ENCODE measurements at regions not wholly inside any gene's neighbourhood (a gene's known extent, or its start where the extent isn't known, plus 50 kb on each side); places are given as distances from the start of the nearest gene placed in this dataset.

DNA sequence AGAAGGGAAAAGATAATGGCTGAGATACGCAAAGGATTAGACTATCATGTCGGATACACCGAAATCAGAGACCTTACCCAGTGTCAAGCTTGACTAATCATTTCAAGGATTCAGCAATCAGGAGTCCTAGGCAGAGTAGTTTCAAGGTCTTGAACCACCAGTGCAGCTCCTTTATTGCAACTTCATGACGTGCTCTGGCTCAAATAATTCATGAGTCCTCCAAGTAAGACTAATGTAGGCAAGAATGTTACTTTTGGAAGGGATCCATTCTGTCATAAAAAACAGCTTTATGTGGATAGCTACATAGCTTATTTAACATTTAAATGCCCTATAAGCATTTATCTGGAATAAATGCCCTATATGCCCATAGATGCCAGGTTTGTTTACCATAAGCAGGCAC is 123.2 kb downstream of the LMO3 start:
- no peak overlapping the region for H3K4me2 ChIP-seq (ENCODE audit: low read depth, low read length)
- no peaks in the 10 kb centered on the region for H3K27me3 ChIP-seq (ENCODE audit: control insufficient read depth in 1 of 2, insufficient read depth in 2 of 2, low read length in 2 of 2)
- H3K9me3 ChIP-seq (ENCODE audit: low read length) = peaks cover 5% of the 10 kb centered on the region; the same call in 1 of the 2 replicates
- no peak overlapping the region for H3K4me3 ChIP-seq (replicated peaks in 1 of 3; ENCODE audit: insufficient read depth in 1 of 3, low read depth in 2 of 3, low read length in 3 of 3)
- ATAC-seq (no peak), DNase-seq (ENCODE audit: low spot score) (no peak), FAIRE-seq (no peak)
- ChIA-PET CTCF (ENCODE audit: low intra/inter-chr PET ratio, low total read pairs) (no interaction called here), POLR2A (no interaction called here)
- no peaks in the 10 kb centered on the region for H4K20me1 ChIP-seq (ENCODE audit: insufficient read depth, low read length)
- H3K79me2 ChIP-seq (ENCODE audit: insufficient read depth, low read length) = no peaks in the 10 kb centered on the region
- no peak for TF ChIP-seq IRX3 (CRISPR knock-in tag; IDR thresholded peaks at IDR 0.05; ENCODE audit: borderline replicate concordance, low read depth)
- TF ChIP-seq ZNF343 (CRISPR knock-in tag; IDR thresholded peaks at IDR 0.05) = no peak
- TF ChIP-seq ZNF24 (IDR thresholded peaks at IDR 0.05) = no peak
- no peak for TF ChIP-seq GPN1 (CRISPR knock-in tag; IDR thresholded peaks at IDR 0.05; ENCODE audit: borderline replicate concordance)
- no peak for TF ChIP-seq ZFP36L2 (CRISPR knock-in tag; IDR thresholded peaks at IDR 0.05)
- TF ChIP-seq, protein P1, sequence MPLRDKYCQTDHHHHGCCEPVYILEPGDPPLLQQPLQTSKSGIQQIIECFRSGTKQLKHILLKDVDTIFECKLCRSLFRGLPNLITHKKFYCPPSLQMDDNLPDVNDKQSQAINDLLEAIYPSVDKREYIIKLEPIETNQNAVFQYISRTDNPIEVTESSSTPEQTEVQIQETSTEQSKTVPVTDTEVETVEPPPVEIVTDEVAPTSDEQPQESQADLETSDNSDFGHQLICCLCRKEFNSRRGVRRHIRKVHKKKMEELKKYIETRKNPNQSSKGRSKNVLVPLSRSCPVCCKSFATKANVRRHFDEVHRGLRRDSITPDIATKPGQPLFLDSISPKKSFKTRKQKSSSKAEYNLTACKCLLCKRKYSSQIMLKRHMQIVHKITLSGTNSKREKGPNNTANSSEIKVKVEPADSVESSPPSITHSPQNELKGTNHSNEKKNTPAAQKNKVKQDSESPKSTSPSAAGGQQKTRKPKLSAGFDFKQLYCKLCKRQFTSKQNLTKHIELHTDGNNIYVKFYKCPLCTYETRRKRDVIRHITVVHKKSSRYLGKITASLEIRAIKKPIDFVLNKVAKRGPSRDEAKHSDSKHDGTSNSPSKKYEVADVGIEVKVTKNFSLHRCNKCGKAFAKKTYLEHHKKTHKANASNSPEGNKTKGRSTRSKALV (CRISPR knock-in tag; IDR thresholded peaks at IDR 0.05) = no peak
- TF ChIP-seq, protein P2, sequence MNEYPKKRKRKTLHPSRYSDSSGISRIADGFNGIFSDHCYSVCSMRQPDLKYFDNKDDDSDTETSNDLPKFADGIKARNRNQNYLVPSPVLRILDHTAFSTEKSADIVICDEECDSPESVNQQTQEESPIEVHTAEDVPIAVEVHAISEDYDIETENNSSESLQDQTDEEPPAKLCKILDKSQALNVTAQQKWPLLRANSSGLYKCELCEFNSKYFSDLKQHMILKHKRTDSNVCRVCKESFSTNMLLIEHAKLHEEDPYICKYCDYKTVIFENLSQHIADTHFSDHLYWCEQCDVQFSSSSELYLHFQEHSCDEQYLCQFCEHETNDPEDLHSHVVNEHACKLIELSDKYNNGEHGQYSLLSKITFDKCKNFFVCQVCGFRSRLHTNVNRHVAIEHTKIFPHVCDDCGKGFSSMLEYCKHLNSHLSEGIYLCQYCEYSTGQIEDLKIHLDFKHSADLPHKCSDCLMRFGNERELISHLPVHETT (CRISPR knock-in tag; conservative IDR thresholded peaks at IDR 0.05) = no peak
- TF ChIP-seq, protein P3, sequence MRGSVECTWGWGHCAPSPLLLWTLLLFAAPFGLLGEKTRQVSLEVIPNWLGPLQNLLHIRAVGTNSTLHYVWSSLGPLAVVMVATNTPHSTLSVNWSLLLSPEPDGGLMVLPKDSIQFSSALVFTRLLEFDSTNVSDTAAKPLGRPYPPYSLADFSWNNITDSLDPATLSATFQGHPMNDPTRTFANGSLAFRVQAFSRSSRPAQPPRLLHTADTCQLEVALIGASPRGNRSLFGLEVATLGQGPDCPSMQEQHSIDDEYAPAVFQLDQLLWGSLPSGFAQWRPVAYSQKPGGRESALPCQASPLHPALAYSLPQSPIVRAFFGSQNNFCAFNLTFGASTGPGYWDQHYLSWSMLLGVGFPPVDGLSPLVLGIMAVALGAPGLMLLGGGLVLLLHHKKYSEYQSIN (CRISPR knock-in tag; IDR thresholded peaks at IDR 0.05; ENCODE audit: borderline replicate concordance) = no peak
- TF ChIP-seq, protein P4, sequence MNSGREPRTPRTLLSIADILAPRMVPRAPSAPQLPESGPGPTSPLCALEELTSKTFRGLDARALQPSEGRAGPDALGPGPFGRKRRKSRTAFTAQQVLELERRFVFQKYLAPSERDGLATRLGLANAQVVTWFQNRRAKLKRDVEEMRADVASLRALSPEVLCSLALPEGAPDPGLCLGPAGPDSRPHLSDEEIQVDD (CRISPR knock-in tag; IDR thresholded peaks at IDR 0.05; ENCODE audit: borderline replicate concordance) = no peak
- TF ChIP-seq GFI1 (CRISPR knock-in tag; IDR thresholded peaks at IDR 0.05; ENCODE audit: borderline replicate concordance) = no peak
- TF ChIP-seq ZNF563 (CRISPR knock-in tag; IDR thresholded peaks at IDR 0.05) = no peak
- no peak for TF ChIP-seq MEIS1 (CRISPR knock-in tag; IDR thresholded peaks at IDR 0.05; ENCODE audit: borderline replicate concordance)
- TF ChIP-seq PAWR (CRISPR knock-in tag; IDR thresholded peaks at IDR 0.05; ENCODE audit: borderline replicate concordance) = no peak
- intact Hi-C loops (cut with micrococcal nuclease; ENCODE audit: unreplicated experiment) = no loop called here
- H3K27ac ChIP-seq (ENCODE audit: extremely low read length, insufficient read depth, low read length) = no peak overlapping the region
- H3K9ac ChIP-seq (ENCODE audit: insufficient read depth, low read depth, low read length) = no peak overlapping the region
- in situ Hi-C loops (cut with HindIII; ENCODE audit: extremely low pct_ligation_motif_present, low pct_unique_long_range_greater_than_20kb) = no loop called here
- no peaks in the 10 kb centered on the region for H3K36me3 ChIP-seq (replicated peaks in 1 of 2; ENCODE audit: control insufficient read depth in 1 of 2, insufficient read depth in 2 of 2, low read length in 2 of 2)
- WGBS (ENCODE audit: low lambda C conversion rate) = 88% methylated on average over 4 of the region's 4 CpGs
- no TSS peak for BruUV-seq (replicated peaks)
- no peaks in the 10 kb centered on the region for H3K4me1 ChIP-seq (ENCODE audit: insufficient read depth, low read length)
- no peak overlapping the region for H2AFZ ChIP-seq (ENCODE audit: low read length)

Measured in HepG2 (cell line).